ENCODE measurements at regions not wholly inside any gene's neighbourhood (a gene's known extent, or its start where the extent isn't known, plus 50 kb on each side); places are given as distances from the start of the nearest gene placed in this dataset.

- TF ChIP-seq CTCF (IDR thresholded peaks at IDR 0.05) (no peak), POLR2A (IDR thresholded peaks at IDR 0.05) (no peak)
Measured at GRCh38 chr3:159486580-159486979, 502.1 kb upstream of the IL12A start.
